ENCODE measurements at regions not wholly inside any gene's neighbourhood (a gene's known extent, or its start where the extent isn't known, plus 50 kb on each side); places are given as distances from the start of the nearest gene placed in this dataset.

GRCh38 chr14:42732005-42732404 is 1125.3 kb downstream of the LRFN5 start:
- TF ChIP-seq EZH2 (IDR thresholded peaks at IDR 0.05; ENCODE audit: borderline replicate concordance, low read depth, low read length, poor library complexity, severe bottlenecking) = no peak
- TF ChIP-seq, protein P1, sequence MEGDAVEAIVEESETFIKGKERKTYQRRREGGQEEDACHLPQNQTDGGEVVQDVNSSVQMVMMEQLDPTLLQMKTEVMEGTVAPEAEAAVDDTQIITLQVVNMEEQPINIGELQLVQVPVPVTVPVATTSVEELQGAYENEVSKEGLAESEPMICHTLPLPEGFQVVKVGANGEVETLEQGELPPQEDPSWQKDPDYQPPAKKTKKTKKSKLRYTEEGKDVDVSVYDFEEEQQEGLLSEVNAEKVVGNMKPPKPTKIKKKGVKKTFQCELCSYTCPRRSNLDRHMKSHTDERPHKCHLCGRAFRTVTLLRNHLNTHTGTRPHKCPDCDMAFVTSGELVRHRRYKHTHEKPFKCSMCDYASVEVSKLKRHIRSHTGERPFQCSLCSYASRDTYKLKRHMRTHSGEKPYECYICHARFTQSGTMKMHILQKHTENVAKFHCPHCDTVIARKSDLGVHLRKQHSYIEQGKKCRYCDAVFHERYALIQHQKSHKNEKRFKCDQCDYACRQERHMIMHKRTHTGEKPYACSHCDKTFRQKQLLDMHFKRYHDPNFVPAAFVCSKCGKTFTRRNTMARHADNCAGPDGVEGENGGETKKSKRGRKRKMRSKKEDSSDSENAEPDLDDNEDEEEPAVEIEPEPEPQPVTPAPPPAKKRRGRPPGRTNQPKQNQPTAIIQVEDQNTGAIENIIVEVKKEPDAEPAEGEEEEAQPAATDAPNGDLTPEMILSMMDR (conservative IDR thresholded peaks at IDR 0.05; ENCODE audit: low read depth, low read length) = no peak
